Mesothelial cell of epicardium (in vitro differentiated cells): ENCODE measurements at regions not wholly inside any gene's neighbourhood (a gene's known extent, or its start where the extent isn't known, plus 50 kb on each side); places are given as distances from the start of the nearest gene placed in this dataset.

ENCODE experiments used
- DNase-seq, 2 experiments: peaks; one replicate each; pipeline ENCODE4 v3.0.0; 2021; ENCODE audit warnings: low spot score in 2 of 2; ENCODE audit not compliant: unreplicated experiment in 2 of 2
- H3K27ac Mint-ChIP-seq: 2 replicates; pipeline ENCODE4 v1.8.0; 2021; ENCODE audit warnings: mixed read lengths
- H3K27me3 Mint-ChIP-seq: 2 replicates; pipeline ENCODE4 v1.8.0; 2021; ENCODE audit warnings: low read depth, mixed read lengths
- H3K36me3 Mint-ChIP-seq: 2 replicates; pipeline ENCODE4 v1.8.0; 2021; ENCODE audit warnings: mixed read lengths
- H3K4me1 Mint-ChIP-seq: 2 replicates; pipeline ENCODE4 v1.8.0; 2021; ENCODE audit warnings: mixed read lengths
- H3K4me3 Mint-ChIP-seq: 2 replicates; pipeline ENCODE4 v1.8.0; 2021; ENCODE audit warnings: mild to moderate bottlenecking, moderate library complexity, mixed read lengths
- H3K9me3 Mint-ChIP-seq: 2 replicates; pipeline ENCODE4 v1.8.0; 2021; ENCODE audit warnings: mixed read lengths
- CTCF ChIP-seq: fragments of 200-600 bp; sonication (generic); IDR thresholded peaks from one replicate; pipeline ENCODE4 v1.5.0; 2021; ENCODE audit warnings: antibody characterized with exemption; ENCODE audit not compliant: unreplicated experiment

GRCh38 chr7:3106361-3106826 lies 62.7 kb upstream of the CARD11 start:
- no peak for TF ChIP-seq CTCF
- Mint-ChIP-seq H3K9me3 (no peaks in the 10 kb centered on the region), H3K4me1 (peaks cover 17% of the 10 kb centered on the region), H3K27ac (no peak overlapping the region), H3K36me3 (no peaks in the 10 kb centered on the region), H3K27me3 (peaks cover 3% of the 10 kb centered on the region), H3K4me3 (no peak overlapping the region)
- no peak for DNase-seq

- peaks cover 3% of the 10 kb centered on the region for H3K27me3 Mint-ChIP-seq
- H3K4me3 Mint-ChIP-seq, result no peak overlapping the region
- no peaks in the 10 kb centered on the region for H3K9me3 Mint-ChIP-seq
- H3K27ac Mint-ChIP-seq, result no peak overlapping the region
- H3K36me3 Mint-ChIP-seq, result no peaks in the 10 kb centered on the region
- no peak for TF ChIP-seq CTCF
- DNase-seq, result no peak
- peaks cover 14% of the 10 kb centered on the region for H3K4me1 Mint-ChIP-seq
These were observed 63.6 kb upstream of the CARD11 start for GRCh38 chr7:3107228-3107763.

- H3K36me3 Mint-ChIP-seq, result no peaks in the 10 kb centered on the region
- peaks cover 14% of the 10 kb centered on the region for H3K4me1 Mint-ChIP-seq
- H3K27me3 Mint-ChIP-seq, result peaks cover 3% of the 10 kb centered on the region
- no peak overlapping the region for H3K4me3 Mint-ChIP-seq
- no peak for DNase-seq
- no peaks in the 10 kb centered on the region for H3K9me3 Mint-ChIP-seq
- no peak for TF ChIP-seq CTCF
- no peak overlapping the region for H3K27ac Mint-ChIP-seq
These were observed 64.4 kb upstream of the CARD11 start for GRCh38 chr7:3107889-3108570.

GRCh38 chr7:3109311-3109915 lies 65.7 kb upstream of the CARD11 start:
- Mint-ChIP-seq H3K9me3 (peaks cover 9% of the 10 kb centered on the region), H3K27ac (peak overlapping the region; percentile 31), H3K36me3 (no peaks in the 10 kb centered on the region), H3K27me3 (peaks cover 3% of the 10 kb centered on the region), H3K4me3 (no peak overlapping the region), H3K4me1 (peaks cover 14% of the 10 kb centered on the region)
- TF ChIP-seq CTCF, result no peak
- DNase-seq, result no peak

- no peak overlapping the region for H3K4me3 Mint-ChIP-seq
These were observed 68.9 kb upstream of the CARD11 start for GRCh38 chr7:3112479-3113134.

More at GRCh38 chr7:3112479-3113134, 68.9 kb upstream of the CARD11 start:
- Mint-ChIP-seq H3K4me1 (peaks cover 19% of the 10 kb centered on the region), H3K27ac (no peak overlapping the region), H3K9me3 (peaks cover 14% of the 10 kb centered on the region), H3K27me3 (peaks cover 21% of the 10 kb centered on the region), H3K36me3 (no peaks in the 10 kb centered on the region)
- DNase-seq, result no peak
- TF ChIP-seq CTCF, result no peak
